HEK293T (cell line): ENCODE measurements at regions not wholly inside any gene's neighbourhood (a gene's known extent, or its start where the extent isn't known, plus 50 kb on each side); places are given as distances from the start of the nearest gene placed in this dataset.

Source experiments
- ARNT ChIP-seq: fragments of 450-650 bp; IDR thresholded peaks from 2 replicates; pipeline ENCODE4 v1.6.1; 2017; ENCODE audit warnings: mild to moderate bottlenecking
- BHLHE40 ChIP-seq: fragments of 450-650 bp; IDR thresholded peaks from 2 replicates; pipeline ENCODE4 v1.6.1; 2016; ENCODE audit warnings: mild to moderate bottlenecking, moderate library complexity, borderline replicate concordance
- CTBP1 ChIP-seq: fragments of 450-650 bp; IDR thresholded peaks from 2 replicates; pipeline ENCODE4 v1.6.1; 2016; ENCODE audit warnings: borderline replicate concordance
- ELF4 ChIP-seq: fragments of 450-650 bp; IDR thresholded peaks from 2 replicates; pipeline ENCODE4 v1.6.1; 2017; ENCODE audit warnings: antibody characterized with exemption
- FOXA1 ChIP-seq: fragments of 450-650 bp; IDR thresholded peaks from 2 replicates; pipeline ENCODE4 v1.6.1; 2016; ENCODE audit warnings: mild to moderate bottlenecking
- FOXK2 ChIP-seq: fragments of 450-650 bp; IDR thresholded peaks from 2 replicates; pipeline ENCODE4 v1.6.1; 2016; ENCODE audit warnings: mild to moderate bottlenecking
- FOXM1 ChIP-seq: fragments of 450-650 bp; IDR thresholded peaks from 2 replicates; pipeline ENCODE4 v1.6.1; 2017; ENCODE audit warnings: mild to moderate bottlenecking, borderline replicate concordance
- HDGF ChIP-seq: fragments of 450-650 bp; IDR thresholded peaks from 2 replicates; pipeline ENCODE4 v1.6.1; 2017; ENCODE audit warnings: antibody characterized with exemption, borderline replicate concordance
- L3MBTL2 ChIP-seq: fragments of 450-650 bp; conservative IDR thresholded peaks from 2 replicates; pipeline ENCODE4 v1.6.1; 2016; ENCODE audit warnings: mild to moderate bottlenecking
- SP1 ChIP-seq: fragments of 450-650 bp; IDR thresholded peaks from 2 replicates; pipeline ENCODE4 v1.6.1; 2017
- SUZ12 ChIP-seq: fragments of 450-650 bp; IDR thresholded peaks from 2 replicates; pipeline ENCODE4 v1.6.1; 2016; ENCODE audit warnings: mild to moderate bottlenecking
- TARDBP ChIP-seq: fragments of 450-650 bp; IDR thresholded peaks from 2 replicates; pipeline ENCODE4 v1.6.1; 2016
- ZNF384 ChIP-seq: fragments of 450-650 bp; IDR thresholded peaks from 2 replicates; pipeline ENCODE4 v1.6.1; 2016
- TF ChIP-seq, protein P1 (sequence below): fragments of 450-650 bp; IDR thresholded peaks from 2 replicates; pipeline ENCODE4 v1.6.1; 2016

- TF ChIP-seq ELF4, result no peak
- TF ChIP-seq BHLHE40, result no peak
- no peak for TF ChIP-seq FOXM1
- no peak for TF ChIP-seq ARNT
- TF ChIP-seq ZNF384, result no peak
- no peak for TF ChIP-seq SP1
- TF ChIP-seq FOXA1, result no peak
- no peak for TF ChIP-seq HDGF
- TF ChIP-seq SUZ12, result no peak
- TF ChIP-seq, protein P1, sequence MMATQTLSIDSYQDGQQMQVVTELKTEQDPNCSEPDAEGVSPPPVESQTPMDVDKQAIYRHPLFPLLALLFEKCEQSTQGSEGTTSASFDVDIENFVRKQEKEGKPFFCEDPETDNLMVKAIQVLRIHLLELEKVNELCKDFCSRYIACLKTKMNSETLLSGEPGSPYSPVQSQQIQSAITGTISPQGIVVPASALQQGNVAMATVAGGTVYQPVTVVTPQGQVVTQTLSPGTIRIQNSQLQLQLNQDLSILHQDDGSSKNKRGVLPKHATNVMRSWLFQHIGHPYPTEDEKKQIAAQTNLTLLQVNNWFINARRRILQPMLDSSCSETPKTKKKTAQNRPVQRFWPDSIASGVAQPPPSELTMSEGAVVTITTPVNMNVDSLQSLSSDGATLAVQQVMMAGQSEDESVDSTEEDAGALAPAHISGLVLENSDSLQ, result no peak
- TF ChIP-seq FOXK2, result no peak
- no peak for TF ChIP-seq L3MBTL2
- no peak for TF ChIP-seq TARDBP
- no peak for TF ChIP-seq CTBP1
Measured at GRCh38 chr16:72602499-72602898, 430.5 kb upstream of the PMFBP1 start.
